ENCODE measurements at regions not wholly inside any gene's neighbourhood (a gene's known extent, or its start where the extent isn't known, plus 50 kb on each side); places are given as distances from the start of the nearest gene placed in this dataset.
"Not testable (repeated sequence)": the region's sequence is repeated elsewhere in the genome, so short reads cannot be mapped to it uniquely, and the experiment has no call there.

DNA sequence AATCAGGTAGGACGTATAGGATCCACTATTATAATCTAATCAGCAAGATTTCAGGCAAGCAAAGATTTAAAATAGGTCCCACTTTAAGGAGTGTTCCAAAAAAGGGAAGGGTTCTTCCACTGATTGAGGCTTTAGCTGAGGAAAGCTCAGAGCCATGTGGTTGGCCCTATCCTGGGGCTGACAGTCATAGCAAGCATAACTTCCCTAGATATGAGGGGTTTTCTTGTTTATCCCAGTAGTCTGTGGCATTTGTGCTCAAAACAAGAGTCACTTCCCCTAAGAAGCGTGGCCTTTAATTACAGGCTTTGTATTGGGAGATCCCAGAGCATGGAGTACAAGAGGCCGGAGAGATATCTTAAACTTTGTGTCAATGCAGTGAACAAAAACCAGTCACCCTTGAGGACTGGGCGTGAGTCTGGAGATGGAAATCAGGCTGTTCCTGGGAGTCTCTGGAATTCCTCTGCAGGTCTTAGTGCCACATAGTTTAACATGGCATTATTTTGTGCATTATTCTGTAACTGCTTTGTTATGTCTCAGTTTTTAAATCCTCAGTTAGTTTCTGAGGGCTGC lies 136.9 kb upstream of the FBXO11 start:
- no peak for DNase-seq (ENCODE audit: extremely low read depth, low read depth, low spot score)

DNA sequence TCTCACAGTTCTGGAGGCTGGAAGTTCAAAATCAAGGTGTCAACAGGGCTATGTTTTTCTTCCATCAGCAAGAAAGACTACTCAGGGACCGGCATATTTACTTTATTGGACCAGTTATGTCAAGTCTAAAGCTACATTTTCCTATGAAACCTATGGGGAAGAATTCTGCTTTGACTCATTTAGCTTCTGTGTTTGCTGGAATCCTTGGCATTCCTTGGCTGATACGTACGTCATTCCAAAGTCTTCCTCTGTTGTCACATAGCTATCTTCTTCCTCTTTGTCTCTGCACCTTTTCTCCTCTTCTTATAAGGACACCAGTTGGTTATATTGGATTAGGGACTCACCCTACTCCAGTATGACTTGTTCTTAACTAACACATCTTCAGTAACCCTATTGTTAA lies 137.4 kb upstream of the FBXO11 start:
- DNase-seq (ENCODE audit: extremely low read depth, low read depth, low spot score): no peak

DNA sequence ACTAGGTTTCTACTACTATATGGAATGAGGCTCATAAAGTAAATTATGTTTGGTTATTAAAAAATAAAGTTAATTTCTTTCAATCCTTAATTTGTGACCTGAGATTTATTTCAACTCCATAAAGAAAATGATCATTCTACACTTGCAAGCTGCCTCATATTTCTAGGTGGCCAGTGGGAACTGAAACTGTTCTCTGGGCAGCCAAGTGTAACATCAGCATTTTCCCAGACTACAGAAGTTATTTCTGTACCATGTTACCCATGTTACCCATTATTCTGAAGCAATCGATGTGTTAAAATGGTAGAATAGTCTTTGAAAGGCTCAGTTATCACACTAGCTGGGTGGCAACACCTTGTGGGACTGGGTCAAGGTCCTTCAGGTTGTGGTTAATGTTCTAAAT lies 139.3 kb upstream of the FBXO11 start:
- DNase-seq (ENCODE audit: extremely low read depth, low read depth, low spot score): no peak

DNA sequence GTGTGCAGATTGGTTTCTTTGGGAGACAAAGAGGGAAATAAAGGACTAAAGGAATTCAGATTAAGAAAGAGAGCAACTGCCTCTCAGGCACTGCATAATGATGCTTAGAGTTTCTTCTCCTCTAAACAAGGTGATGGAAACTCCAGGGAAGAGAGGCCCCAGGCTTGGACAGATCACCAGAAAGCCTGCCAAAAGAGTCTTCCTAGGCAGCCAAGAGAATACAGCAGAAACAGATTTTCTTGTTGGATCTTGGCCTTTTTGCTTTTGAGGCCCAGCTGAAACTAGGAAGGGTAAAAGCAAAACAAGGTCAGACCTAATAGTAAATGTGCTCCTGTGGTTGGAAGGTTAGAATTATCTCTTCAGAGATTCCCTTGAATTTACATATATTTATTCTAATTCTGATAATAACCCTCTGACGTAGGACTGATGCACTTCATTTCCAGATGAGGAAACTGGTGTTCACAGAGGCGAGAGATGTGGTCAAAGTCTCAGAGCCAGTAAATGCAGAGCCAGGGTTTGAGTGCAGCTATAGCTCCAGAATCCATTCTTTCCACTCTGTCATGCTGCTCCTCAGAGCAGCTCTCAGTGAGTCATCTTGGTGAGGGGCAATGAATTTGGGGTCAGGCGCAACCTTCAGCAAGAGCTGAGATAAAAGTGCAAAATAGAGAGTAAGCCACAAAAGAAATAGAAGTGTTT lies 142.3 kb upstream of the FBXO11 start:
- DNase-seq (ENCODE audit: extremely low read depth, low read depth, low spot score): no peak

DNA sequence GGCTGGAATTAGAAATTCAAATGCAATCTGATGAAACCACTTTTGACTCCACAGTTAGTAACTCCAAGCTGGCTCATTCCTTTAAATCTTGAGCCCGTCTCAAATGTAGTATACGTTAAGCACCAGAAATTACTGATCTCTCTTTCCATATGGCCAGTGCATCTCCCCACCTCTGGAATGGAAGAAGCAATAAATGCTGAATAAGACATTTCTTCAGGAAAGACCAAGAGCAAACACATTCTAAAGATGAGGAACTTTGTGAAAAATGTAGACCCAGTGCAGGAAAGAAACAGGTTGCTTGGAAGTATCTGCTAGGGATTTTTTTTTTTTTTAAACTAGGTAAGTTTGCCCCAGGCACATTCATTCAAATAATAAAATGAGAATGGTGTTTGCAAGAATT lies 143.1 kb upstream of the FBXO11 start:
- DNase-seq (ENCODE audit: extremely low read depth, low read depth, low spot score): no peak

DNA sequence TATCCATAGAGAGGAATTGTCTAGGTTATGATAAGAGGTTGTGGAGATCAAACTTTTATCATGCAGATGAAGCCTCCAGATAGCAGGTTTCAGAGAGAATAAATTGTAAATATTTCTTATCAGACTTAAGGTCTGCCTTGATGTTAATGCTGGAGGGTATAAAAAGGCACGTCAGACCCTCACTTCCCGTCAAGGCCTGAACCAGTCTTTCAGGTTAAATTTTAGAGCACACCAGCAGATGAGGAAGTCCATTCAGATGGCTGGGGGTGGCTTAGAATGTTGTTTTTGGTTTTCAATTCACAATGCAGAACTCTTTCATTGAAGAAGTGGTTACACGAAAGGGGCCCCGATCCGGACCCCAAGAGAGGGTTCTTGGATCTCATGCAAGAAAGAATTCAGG lies 144.4 kb upstream of the FBXO11 start:
- no peak for DNase-seq (ENCODE audit: extremely low read depth, low read depth, low spot score)

DNA sequence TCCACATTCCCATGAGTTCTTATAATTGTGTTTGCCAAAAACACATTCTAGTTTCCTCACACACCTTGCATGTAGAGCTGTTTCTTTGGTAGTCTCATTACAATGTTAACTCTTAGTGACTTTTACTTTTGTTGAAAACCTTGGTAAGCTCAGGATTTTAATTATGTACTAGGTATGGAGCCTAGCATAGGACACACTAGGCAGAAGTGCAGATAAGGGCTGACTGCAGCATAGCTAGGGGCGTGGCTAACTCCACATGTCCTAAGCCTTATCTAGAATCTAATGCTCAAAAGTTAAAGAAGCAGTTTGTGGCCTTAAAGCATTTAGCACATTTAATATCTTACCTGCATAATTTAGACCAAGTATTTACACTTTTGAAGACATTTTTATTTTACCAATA lies 153.7 kb upstream of the FBXO11 start:
- DNase-seq (ENCODE audit: extremely low read depth, low read depth, low spot score): no peak

DNA sequence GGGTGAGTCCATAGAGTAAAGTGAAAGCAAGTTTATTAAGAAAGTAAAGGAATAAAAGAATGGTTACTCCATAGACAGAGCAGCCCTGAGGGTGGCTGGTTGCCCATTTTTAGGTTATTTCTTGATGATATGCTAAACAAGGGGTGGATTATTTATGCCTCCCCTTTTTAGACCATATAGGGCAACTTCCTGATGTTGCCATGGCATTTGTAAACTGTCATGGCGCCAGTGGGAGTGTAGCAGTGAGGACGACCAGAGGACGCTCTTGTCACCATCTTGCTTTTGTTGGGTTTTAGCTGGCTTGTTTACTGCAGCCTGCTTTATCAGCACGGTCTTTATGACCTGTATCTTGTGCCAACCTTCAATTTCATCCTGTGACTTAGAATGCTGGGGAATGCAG lies 155.4 kb upstream of the FBXO11 start:
- DNase-seq (ENCODE audit: extremely low read depth, low read depth, low spot score): not testable (repeated sequence)

DNA sequence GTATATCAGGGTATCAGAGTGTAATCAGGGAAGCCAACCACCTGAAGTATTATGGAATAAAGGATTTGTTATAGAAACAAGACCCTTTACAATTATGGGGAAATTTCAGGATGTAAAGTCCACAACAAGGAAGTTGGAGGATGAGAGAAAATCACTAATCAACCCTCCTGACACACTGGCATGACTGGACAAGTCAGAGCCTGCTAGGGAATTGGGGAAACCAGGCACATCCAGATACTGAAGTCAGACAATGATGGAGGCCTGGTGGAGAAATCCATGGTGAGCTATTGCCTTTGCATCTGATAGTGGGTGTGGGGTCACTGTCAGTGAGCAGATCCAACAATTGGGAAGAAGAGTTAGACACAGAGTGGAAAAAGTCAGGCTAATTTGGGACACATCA lies 158.8 kb upstream of the FBXO11 start:
- no peak for DNase-seq (ENCODE audit: extremely low read depth, low read depth, low spot score)

DNA sequence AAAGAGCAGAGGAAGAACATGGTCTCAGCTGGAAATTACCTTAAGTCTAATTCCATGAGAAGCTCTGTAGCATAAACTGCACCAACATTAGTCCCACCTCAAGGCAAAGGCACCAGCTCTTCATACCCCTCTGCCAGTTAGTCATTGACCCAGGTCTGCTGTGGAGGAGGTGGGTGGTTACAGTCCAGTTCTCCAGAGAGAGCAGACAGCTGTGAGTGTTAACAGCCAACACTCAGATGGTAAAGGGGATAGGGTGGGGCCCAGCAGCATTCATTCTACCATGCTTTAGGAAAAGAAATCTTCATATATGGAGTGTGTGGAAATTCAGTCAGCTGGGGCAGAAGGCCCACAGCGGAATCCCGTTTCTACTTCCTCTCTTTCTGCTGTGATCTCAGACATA lies 159.7 kb upstream of the FBXO11 start:
- DNase-seq (ENCODE audit: extremely low read depth, low read depth, low spot score): no peak

DNA sequence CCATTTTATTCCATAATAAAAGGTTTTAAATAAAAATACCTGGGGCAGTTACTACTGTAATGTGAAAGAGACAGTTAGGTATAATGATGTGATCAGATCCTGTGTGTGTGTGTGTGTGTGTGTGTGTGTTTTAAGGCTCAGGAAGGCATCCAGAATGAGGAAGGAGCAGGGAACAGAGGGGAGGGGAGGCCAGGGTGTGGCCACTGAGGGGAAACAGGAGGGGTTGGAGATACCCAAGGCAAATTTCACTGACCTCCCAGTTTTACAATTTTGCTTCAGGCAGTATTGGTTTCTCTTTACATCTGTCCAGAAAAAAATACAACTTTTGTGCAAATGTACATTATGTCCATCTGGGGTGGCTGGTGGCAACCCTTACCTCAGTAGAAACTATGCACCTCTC lies 163.5 kb upstream of the FBXO11 start:
- DNase-seq (ENCODE audit: extremely low read depth, low read depth, low spot score): no peak

DNA sequence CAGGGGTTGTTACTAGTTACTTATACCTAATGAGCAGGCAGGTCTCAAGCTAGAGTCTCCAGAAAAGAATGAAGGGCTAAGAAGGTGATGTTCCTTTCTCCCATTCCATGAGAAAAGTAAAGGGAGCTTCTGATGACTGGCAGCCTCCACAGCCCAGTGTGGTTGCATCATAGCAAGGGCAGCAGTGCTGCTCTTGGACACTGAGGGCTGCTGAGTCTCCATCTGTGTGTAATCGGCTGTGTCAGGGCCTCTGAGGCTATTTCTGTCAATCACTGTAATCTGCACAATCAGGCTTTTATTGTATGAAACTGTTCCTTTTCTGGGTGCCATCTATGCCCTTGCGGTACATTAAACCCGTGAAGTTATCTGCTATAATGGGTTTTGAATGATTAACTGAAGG lies 164.1 kb upstream of the FBXO11 start:
- no peak for DNase-seq (ENCODE audit: extremely low read depth, low read depth, low spot score)

DNA sequence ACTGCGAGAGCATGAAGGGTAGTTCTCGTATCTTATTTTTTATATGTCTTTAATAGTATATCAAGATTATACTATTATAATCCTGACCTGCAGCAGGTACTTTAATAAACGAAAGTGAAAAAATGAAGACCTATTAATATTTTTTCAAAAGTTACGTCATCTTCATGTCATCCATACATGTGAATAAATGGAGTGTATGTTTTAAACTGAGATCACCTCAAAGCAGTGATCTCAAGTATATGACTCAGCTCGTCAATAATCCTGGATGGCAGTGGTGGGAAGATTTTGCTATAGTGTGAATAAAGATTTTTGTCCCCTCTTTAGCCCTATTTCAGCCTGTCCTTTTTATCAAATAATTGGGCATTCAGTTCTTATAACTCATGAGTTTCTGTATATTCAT lies 166.3 kb upstream of the FBXO11 start:
- no peak for DNase-seq (ENCODE audit: extremely low read depth, low read depth, low spot score)

DNA sequence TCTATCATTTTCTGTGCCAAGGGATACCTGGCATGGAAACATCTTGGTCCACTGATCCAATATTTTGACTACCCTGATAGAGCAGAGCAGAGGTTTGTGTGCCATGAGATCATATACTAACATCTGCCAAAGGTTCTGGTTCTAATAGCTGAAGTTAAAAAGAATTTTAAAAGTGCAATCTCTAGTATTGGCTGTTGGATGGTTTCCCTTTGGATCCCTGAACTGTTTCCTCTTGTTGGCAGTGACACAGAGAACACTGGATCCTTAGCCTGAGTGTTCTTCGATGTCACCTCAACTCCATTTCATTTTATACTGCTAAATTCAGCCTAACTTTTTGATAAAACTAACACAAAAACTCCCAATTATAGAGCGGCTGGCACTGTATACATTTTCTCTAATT lies 169.3 kb upstream of the FBXO11 start:
- DNase-seq (ENCODE audit: extremely low read depth, low read depth, low spot score): no peak

DNA sequence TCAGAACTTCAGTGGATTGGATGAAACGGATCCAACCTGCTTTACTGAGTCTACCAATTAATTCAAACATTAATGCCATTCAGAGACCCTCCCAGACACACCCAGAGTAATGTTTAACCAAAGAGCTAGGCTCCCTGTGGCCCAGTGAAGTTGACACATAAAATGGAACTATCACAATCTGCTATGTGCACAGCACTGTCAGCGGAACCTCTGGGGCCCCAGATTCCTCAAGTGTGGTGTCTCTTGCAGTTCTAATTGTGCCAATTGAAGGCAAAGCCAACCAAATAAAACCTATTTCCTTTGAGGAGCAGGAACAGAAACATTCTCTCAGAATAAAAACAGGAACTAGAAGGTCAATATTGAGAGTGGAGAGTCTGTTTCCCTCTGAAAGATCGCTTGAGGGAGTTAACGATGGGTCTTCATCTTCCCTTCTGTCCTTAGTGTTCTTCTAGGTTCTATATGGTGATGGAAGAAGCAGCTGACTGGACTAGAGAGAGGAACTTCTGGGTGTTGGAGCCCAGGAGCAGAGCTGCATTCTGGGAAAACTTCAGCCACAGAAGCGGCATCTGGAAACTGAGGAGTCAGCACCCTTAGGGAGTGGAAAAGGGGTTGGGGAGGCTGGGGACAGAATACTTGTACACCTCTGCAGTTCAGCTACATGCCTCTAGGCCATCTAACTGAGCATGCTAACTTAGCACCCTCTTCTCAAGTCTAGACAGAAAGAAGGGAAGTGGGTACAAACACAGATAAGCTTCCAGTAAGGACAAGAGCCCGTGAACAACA lies 174.4 kb upstream of the FBXO11 start:
- no peak for DNase-seq (ENCODE audit: extremely low read depth, low read depth, low spot score)

DNA sequence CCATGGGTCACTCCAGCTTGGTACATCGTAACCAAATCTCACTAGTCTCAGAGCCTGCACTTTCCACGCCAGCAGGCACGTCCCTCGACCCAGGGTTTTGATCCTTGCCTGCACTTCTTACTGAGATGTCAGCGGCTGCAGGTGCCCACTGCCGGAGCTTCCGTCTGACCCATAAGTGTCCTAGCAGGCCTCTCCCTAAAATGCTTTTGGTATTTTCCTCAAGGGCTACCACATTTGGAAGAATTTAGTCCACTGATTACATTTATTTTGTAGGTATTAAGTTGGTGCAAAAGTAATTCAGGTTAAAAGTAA lies 175.0 kb upstream of the FBXO11 start:
- no peak for DNase-seq (ENCODE audit: extremely low read depth, low read depth, low spot score)

DNA sequence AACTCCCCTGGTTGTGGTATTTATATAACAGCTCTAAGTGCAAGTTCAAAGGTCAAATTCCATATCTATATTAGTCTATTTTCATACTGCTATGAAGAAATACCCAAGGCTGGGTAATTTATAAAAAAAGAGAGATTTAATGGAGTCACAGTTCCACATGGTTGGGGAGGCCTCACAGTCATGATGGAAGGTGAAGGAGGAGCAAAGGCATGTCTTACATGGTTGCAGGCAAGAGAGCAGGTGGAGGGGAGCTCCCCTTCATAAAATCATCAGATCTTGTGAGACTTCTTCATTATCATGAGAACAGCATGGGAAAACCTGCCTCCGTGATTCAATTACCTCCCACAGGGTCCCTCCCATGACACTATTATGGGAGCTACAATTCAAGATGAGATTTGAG lies 179.6 kb upstream of the FBXO11 start:
- DNase-seq (ENCODE audit: extremely low read depth, low read depth, low spot score): no peak

DNA sequence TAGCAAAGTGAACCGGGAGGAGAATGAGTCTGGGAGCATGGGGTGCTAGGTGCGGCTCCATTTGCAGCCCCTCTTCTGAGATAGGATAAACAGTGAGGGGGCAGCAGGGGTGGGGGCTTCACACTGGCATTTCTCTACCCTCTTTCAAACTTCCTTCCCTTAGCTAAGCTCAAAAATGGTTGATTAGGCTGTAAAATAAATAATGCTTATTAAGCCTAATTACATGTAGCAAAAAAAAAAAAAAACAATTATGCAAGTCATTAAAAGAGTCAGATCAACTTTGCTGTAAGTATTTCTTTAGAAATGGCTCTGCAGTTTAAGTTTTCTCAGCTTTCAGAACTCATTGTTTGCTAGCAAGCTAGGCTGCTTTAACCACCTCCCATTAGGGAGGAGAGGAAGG lies 182.7 kb upstream of the FBXO11 start:
- DNase-seq (ENCODE audit: extremely low read depth, low read depth, low spot score): no peak

DNA sequence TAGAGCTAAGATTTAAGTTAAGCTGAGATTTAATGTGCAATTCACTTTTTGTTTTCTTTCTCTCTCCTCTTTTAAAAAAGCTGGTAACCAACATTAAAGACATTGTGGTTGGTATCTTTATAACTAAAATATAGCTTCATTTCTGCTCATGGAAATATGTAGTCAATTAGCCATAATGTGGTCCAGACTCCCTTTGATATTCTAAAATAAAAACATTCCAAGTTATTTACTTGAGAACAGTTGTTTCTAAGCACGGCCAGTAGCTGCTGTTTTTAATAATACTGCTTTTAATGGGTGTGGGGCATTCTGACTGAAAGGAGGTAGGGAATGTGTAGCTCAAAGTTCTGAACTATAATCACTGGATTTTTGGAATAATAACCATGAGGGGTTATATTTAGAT lies 183.3 kb upstream of the FBXO11 start:
- DNase-seq (ENCODE audit: extremely low read depth, low read depth, low spot score): no peak

DNA sequence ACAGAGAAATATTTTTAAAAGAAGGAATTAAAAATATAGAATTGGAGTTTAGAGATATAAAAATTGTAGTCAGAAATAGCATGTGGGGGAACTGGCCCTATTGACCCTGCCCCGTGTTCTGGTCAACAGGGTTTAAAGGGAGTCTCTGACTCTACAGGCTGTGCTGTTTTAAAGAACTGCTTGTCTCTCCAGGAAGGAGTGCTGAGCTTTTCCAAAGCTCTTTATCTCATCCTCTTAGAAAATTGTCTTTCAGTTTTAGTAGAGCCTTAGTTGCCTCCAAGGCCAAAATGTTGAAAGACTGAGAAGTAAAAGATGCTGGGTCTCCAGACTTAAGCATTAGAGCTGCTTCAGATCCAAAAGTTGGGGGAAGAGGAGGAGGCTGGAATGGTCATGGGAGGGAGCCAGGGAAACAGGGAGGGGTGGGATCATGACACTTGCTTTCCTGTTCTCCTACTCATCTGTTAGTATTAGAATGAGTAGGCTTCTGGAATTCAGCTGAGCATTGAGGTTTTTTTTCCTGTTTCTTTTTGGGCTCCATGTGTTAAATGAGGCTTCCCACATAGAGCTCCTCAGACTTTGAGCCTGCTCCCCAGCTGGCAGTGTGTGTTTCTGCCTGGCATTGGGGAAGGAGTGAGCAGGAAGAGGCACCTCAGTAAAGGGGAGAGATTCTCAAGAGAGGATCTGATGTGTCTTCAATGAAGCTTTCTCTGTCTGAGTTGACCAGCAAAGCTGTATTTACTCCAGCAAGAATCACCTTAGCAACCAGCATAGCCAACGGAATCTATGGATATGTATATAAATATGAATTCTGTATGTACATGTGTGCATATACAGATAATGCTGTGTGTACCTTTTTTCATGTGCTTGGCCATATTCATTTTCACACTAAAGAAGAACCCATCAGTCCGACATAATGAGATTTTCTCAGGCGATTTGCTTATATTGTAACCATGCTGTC lies 186.8 kb upstream of the FBXO11 start:
- DNase-seq (ENCODE audit: extremely low read depth, low read depth, low spot score): no peak

DNA sequence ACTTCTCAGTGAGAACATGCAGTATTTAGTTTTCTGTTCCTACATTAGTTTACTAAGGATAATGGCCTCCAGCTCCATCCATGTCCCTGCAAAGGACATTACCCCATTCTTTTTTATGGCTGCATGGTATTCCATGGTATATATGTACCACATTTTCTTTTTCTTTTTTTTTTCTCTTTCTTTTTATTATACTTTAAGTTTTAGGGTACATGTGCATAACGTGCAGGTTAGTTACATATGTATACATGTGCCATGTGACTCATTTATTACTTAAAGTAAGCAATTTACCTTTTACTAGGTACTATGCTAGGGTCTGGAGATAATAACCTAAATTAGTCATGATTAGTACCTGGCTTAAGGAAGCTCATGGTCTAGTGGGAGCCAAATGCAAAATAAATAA lies 190.5 kb upstream of the FBXO11 start:
- DNase-seq (ENCODE audit: extremely low read depth, low read depth, low spot score): not testable (repeated sequence)
